Cardiac septum (tissue), 1 donor: ENCODE measurements at regions not wholly inside any gene's neighbourhood (a gene's known extent, or its start where the extent isn't known, plus 50 kb on each side); places are given as distances from the start of the nearest gene placed in this dataset.

ENCODE experiments used
- DNase-seq: peaks from one replicate; pipeline ENCODE4 v3.0.0-alpha.2; 2020; ENCODE audit warnings: low spot score
- intact Hi-C: fragments of 100-400 bp; cut with DNase I; formaldehyde crosslinking; loops from one replicate; pipeline ENCODE4 v1.14.0; 2022
- donor health status: DM: no; HTN: no; CAD: no.

DNA sequence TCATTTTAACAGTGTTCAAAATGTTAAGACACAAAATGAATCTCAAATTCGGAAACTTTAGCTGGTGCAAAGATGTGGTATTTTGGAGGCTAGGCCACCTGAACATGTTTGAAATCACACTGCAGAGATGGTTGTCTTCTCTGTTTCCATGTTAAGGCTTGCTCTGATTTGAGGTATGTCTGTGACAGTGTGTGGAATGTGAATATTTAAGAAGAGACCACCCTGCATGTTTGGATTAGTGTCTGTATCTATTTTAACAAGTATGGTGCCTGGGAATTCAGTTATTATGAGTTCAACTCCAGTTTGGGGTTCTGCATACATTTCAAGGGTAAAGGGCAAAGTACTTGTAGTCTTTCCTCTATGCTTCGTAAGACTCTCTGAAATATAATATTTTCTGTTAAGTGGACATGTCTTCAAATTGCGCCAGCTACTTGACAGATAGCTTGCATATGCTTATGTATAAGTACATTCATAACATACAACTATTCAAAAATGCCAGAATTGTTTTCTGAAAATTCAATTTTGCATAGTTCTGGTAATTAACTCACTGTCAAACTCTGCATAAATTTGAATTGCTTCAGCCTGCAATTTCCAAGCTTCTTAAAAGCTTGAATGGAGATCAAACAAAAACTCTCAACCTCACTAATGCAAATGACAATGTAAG lies 424.0 kb downstream of the ADAMTS20 start:
- intact Hi-C loops, result no loop called here
- DNase-seq, result no peak

GRCh38 chr12:43126652-43127375 lies 425.2 kb downstream of the ADAMTS20 start:
- intact Hi-C loops, result no loop called here

GRCh38 chr12:43123461-43123860 lies 428.5 kb downstream of the ADAMTS20 start:
- DNase-seq, result no peak
- intact Hi-C loops, result no loop called here

More at GRCh38 chr12:43126652-43127375, 425.2 kb downstream of the ADAMTS20 start:
- DNase-seq, result no peak

DNA sequence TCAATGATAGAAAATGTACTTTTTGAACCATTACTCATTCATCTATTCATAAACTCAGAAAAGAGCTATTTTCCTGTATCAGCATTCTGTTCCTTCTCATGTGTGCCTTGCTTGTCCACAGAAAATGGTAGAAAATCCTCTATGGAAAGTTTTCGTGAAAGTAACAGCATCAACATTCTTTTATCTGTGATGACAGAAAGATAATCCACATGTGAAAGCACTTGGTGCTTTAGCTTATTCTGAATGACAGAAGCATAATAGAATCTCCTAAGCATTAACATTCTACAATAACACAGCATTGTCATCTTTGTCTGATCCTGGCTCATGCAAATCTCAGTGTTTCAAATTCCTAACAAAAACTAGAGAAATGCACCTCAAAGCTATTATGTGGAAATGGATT lies 431.9 kb downstream of the ADAMTS20 start:
- DNase-seq, result no peak
- intact Hi-C loops, result no loop called here

- intact Hi-C loops, result no loop called here
- no peak for DNase-seq
Measured at GRCh38 chr12:43118881-43119280, 433.1 kb downstream of the ADAMTS20 start.

- DNase-seq, result no peak
- intact Hi-C loops, result no loop called here
Measured at GRCh38 chr12:43118234-43118633, 433.8 kb downstream of the ADAMTS20 start.

DNA sequence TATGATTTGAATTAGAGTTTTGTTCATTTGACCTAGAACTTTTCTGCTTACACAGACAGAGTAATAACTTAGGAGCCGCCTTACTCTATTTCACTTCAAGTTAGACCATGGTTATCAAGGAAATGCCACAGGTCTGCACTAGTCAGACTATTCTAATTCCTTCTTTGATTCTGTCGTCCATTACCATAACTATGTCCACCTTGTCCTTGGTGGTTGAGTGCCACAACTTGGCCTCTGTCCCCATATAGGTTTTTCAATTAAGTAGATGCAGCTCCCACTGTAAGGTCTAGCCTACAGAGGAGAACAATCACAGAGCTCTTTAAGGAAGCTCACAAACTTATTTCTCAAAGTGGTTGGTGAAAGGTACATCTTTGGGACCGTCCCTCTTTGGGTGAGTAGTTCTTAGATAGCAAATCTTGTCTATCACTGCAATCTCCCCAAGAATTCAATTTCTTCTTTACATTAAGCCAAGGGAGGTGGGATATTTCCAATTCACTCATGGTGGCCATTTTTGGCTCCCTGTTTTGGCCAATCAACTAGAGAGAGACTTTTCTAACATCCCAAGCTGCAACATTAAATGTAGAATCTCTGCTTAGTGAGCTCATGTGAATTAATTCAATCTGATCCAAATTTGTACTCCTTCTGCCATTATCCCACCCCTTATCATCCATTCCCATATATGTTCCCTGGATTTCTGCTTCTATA lies 434.6 kb downstream of the ADAMTS20 start:
- intact Hi-C loops, result no loop called here
- no peak for DNase-seq

GRCh38 chr12:43115441-43116160 lies 436.4 kb downstream of the ADAMTS20 start:
- intact Hi-C loops, result no loop called here
- DNase-seq, result no peak

- intact Hi-C loops, result no loop called here
- no peak for DNase-seq
Measured at GRCh38 chr12:43114316-43114715, 437.7 kb downstream of the ADAMTS20 start.

- no peak for DNase-seq
- intact Hi-C loops, result no loop called here
Measured at GRCh38 chr12:43113616-43114015, 438.4 kb downstream of the ADAMTS20 start.

DNA sequence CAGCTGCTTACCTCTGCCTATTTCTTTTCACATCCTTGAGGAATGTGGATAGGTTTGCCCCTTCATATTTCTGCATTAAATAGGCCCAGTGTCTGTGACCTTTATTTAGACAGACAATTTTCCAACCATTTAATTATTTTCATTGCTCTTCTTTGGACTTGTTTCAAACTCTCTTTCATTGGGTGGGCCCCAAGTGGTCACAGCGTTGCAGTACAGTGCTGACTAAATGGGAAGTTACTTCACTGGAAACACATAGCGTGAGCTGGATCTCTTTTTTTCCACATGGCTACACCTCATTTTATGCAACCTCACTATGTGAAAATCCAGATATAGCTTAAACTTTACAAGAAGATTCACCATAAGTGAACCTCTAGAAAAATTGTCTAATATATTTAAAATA lies 438.9 kb downstream of the ADAMTS20 start:
- intact Hi-C loops, result no loop called here
- DNase-seq, result no peak

GRCh38 chr12:43112101-43112920 lies 439.7 kb downstream of the ADAMTS20 start:
- intact Hi-C loops, result no loop called here
- no peak for DNase-seq

- no peak for DNase-seq
Measured at GRCh38 chr12:43111608-43112007, 440.4 kb downstream of the ADAMTS20 start.

GRCh38 chr12:43109631-43110345 lies 442.2 kb downstream of the ADAMTS20 start:
- intact Hi-C loops, result no loop called here
- no peak for DNase-seq

More at GRCh38 chr12:43111608-43112007, 440.4 kb downstream of the ADAMTS20 start:
- intact Hi-C loops, result no loop called here

GRCh38 chr12:43108656-43109055 lies 443.3 kb downstream of the ADAMTS20 start:
- intact Hi-C loops, result no loop called here
- no peak for DNase-seq

- intact Hi-C loops, result no loop called here
- no peak for DNase-seq
Measured at GRCh38 chr12:43107026-43107775, 444.8 kb downstream of the ADAMTS20 start.

- no peak for DNase-seq
- intact Hi-C loops, result no loop called here
Measured at GRCh38 chr12:43106355-43106754, 445.6 kb downstream of the ADAMTS20 start.

- intact Hi-C loops, result no loop called here
- DNase-seq, result no peak
Measured at GRCh38 chr12:43105426-43105981, 446.5 kb downstream of the ADAMTS20 start.
